ENCODE measurements at regions not wholly inside any gene's neighbourhood (a gene's known extent, or its start where the extent isn't known, plus 50 kb on each side); places are given as distances from the start of the nearest gene placed in this dataset.

- Histone ChIP-seq H2AFZ (ENCODE audit: low read length) (no peak overlapping the region), H3K4me2 (ENCODE audit: low read depth, low read length) (no peak overlapping the region), H3K36me3 (replicated peaks; ENCODE audit: insufficient read depth, low read length) (no peaks in the 10 kb centered on the region), H3K27me3 (replicated peaks; ENCODE audit: insufficient read depth, low read length) (no peaks in the 10 kb centered on the region), H3K9me2 (replicated peaks; ENCODE audit: insufficient read depth, low read length) (no peaks in the 10 kb centered on the region), H4K20me1 (ENCODE audit: insufficient read depth, low read length) (no peaks in the 10 kb centered on the region), H3K4me3 (ENCODE audit: low read length) (no peak overlapping the region), H3K27ac (ENCODE audit: low read length) (no peak overlapping the region), H3F3A (ENCODE audit: insufficient read depth, low read length) (no peaks in the 10 kb centered on the region), H3K79me2 (ENCODE audit: low read length) (no peaks in the 10 kb centered on the region), H3K9ac (ENCODE audit: low read length) (no peak overlapping the region), H3K9me3 (replicated peaks; ENCODE audit: insufficient read depth, low read length) (no peaks in the 10 kb centered on the region), H3K4me1 (ENCODE audit: low read length) (no peaks in the 10 kb centered on the region)
- no peak for TF ChIP-seq EZH2phosphoT487 (IDR thresholded peaks at IDR 0.05; ENCODE audit: low read length)
- TF ChIP-seq CTCF (IDR thresholded peaks at IDR 0.05; ENCODE audit: low read length): no peak
- TF ChIP-seq EZH2 (optimal IDR thresholded peaks at IDR 0.05; ENCODE audit: low read depth, low read length): no peak
- no peak for DNase-seq
These were observed 158.9 kb upstream of the PLEKHA5 start for GRCh38 chr12:18970603-18971002.

DNA sequence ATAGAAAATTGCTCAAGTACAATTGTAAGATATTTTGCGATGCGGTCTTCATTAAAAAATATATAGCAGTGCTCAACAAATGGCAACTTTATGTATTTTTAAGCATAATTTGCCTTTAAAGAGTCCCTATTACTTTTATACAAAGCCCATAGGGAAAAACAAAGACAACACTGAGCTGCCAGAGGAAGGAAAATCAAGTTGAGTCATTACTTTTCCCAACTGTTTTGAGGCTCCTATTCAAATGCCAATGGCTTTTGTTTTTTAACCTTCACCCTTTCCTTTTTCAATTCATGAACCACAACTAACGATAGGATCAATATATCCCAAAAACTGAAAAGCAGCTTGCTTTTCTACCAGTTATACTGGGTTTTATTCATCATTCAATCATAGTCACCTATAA lies 157.6 kb upstream of the PLEKHA5 start:
- no peak overlapping the region for H3K4me2 ChIP-seq (ENCODE audit: low read depth, low read length)
- H2AFZ ChIP-seq (ENCODE audit: low read length): no peak overlapping the region
- no peaks in the 10 kb centered on the region for H3K27me3 ChIP-seq (replicated peaks; ENCODE audit: insufficient read depth, low read length)
- H3K9me2 ChIP-seq (replicated peaks; ENCODE audit: insufficient read depth, low read length): no peaks in the 10 kb centered on the region
- no peaks in the 10 kb centered on the region for H4K20me1 ChIP-seq (ENCODE audit: insufficient read depth, low read length)
- TF ChIP-seq EZH2 (optimal IDR thresholded peaks at IDR 0.05; ENCODE audit: low read depth, low read length) (no peak), EZH2phosphoT487 (IDR thresholded peaks at IDR 0.05; ENCODE audit: low read length) (no peak), CTCF (IDR thresholded peaks at IDR 0.05; ENCODE audit: low read length) (no peak)
- H3K36me3 ChIP-seq (replicated peaks; ENCODE audit: insufficient read depth, low read length): no peaks in the 10 kb centered on the region
- no peaks in the 10 kb centered on the region for H3K79me2 ChIP-seq (ENCODE audit: low read length)
- H3K4me3 ChIP-seq (ENCODE audit: low read length): no peak overlapping the region
- no peak overlapping the region for H3K9ac ChIP-seq (ENCODE audit: low read length)
- no peaks in the 10 kb centered on the region for H3K4me1 ChIP-seq (ENCODE audit: low read length)
- H3K9me3 ChIP-seq (replicated peaks; ENCODE audit: insufficient read depth, low read length): no peaks in the 10 kb centered on the region
- H3K27ac ChIP-seq (ENCODE audit: low read length): no peak overlapping the region
- no peak for DNase-seq
- H3F3A ChIP-seq (ENCODE audit: insufficient read depth, low read length): no peaks in the 10 kb centered on the region

DNA sequence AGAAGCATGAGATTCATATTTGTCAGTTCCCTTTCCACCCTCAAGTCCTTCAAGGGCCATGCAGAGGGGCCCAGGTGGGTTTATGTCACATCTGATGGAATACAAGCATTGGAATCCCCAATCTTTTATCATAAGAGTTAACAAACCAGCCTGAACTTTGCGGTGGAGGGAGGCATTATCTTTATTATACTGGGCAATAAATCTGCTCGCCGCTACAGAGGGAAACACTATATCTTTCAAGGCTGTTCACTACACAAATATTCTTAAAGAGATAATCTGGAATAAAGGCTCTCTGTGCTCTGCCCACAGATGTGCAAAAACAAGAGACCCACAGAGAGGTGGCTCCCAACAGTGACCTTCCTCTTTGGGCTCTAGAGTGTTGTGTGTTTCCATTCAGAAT lies 153.6 kb upstream of the PLEKHA5 start:
- TF ChIP-seq CTCF (IDR thresholded peaks at IDR 0.05; ENCODE audit: low read length): no peak
- no peak for TF ChIP-seq EZH2 (optimal IDR thresholded peaks at IDR 0.05; ENCODE audit: low read depth, low read length)
- no peak for TF ChIP-seq EZH2phosphoT487 (IDR thresholded peaks at IDR 0.05; ENCODE audit: low read length)

More for the DNA sequence above, 153.6 kb upstream of the PLEKHA5 start:
- Histone ChIP-seq H3K4me3 (ENCODE audit: low read length) (no peak overlapping the region), H3K36me3 (replicated peaks; ENCODE audit: insufficient read depth, low read length) (no peaks in the 10 kb centered on the region), H3K27ac (ENCODE audit: low read length) (no peak overlapping the region), H3F3A (ENCODE audit: insufficient read depth, low read length) (no peaks in the 10 kb centered on the region), H3K9me2 (replicated peaks; ENCODE audit: insufficient read depth, low read length) (no peaks in the 10 kb centered on the region), H4K20me1 (ENCODE audit: insufficient read depth, low read length) (no peaks in the 10 kb centered on the region), H3K79me2 (ENCODE audit: low read length) (no peaks in the 10 kb centered on the region), H3K27me3 (replicated peaks; ENCODE audit: insufficient read depth, low read length) (no peaks in the 10 kb centered on the region), H2AFZ (ENCODE audit: low read length) (no peak overlapping the region), H3K4me2 (ENCODE audit: low read depth, low read length) (no peak overlapping the region), H3K9ac (ENCODE audit: low read length) (no peak overlapping the region), H3K4me1 (ENCODE audit: low read length) (peaks cover under 1% of the 10 kb centered on the region; the same call in 1 of the 2 replicates), H3K9me3 (replicated peaks; ENCODE audit: insufficient read depth, low read length) (no peaks in the 10 kb centered on the region)
- DNase-seq: no peak
